DMS53 treated with DMSO at 0.1 percent for 48 hours (cell line): ENCODE measurements at regions not wholly inside any gene's neighbourhood (a gene's known extent, or its start where the extent isn't known, plus 50 kb on each side); places are given as distances from the start of the nearest gene placed in this dataset.

Source experiments
- DNase-seq: peaks from one replicate; lab custom pipeline; 2025; ENCODE audit not compliant: unreplicated experiment; lab: John Stamatoyannopoulos, UW

GRCh38 chr11:103849366-103849765, 187.1 kb upstream of the DDI1 start:
- no peak for DNase-seq

- DNase-seq = no peak
Observed at GRCh38 chr11:103850419-103851165, 185.8 kb upstream of the DDI1 start.

DNA sequence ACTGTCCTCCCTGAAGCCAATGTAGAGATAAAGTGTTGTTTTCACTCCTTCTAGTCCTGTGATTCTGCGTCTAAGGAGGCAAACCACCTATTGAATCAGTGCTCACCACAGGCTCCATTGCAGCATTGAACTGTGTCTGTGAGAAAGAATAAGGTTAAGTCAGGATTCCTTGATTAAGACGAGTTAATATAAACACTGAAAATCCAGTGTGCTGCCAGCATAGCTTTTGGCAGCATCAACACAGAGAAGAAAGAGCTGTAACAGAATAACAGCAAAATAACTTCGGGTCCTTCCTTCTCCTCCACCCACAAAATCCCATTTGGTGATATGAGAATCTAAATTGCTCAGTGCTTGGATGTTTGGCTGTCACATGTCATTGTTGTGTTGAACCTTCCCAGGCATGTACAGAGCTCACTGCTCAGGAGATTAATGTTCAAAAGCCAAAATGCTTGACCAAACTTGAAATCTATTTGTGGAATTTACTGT, 185.2 kb upstream of the DDI1 start:
- no peak for DNase-seq
